Body of pancreas (tissue), 4 donors: ENCODE measurements at regions not wholly inside any gene's neighbourhood (a gene's known extent, or its start where the extent isn't known, plus 50 kb on each side); places are given as distances from the start of the nearest gene placed in this dataset.

Source experiments
- POLR2A ChIP-seq, 3 donors: fragments of 450-650 bp; IDR thresholded peaks; one replicate each; pipeline ENCODE4 v1.6.1; 2016; ENCODE audit warnings: antibody characterized with exemption in 3 of 3, mild to moderate bottlenecking in 2 of 3
- TF ChIP-seq, protein P1 (sequence below), 7 experiments: fragments of 450-650 bp in 4 of 7; fragments of 200-600 bp in 3 of 7; sonication (generic) in 3 of 7; IDR thresholded peaks; one replicate each; pipeline ENCODE4 v1.5.1; 2016 to 2019; ENCODE audit warnings: antibody characterized with exemption in 7 of 7

GRCh38 chr15:31871166-31871886, 159.0 kb upstream of the CHRNA7 start:
- TF ChIP-seq, protein P1, sequence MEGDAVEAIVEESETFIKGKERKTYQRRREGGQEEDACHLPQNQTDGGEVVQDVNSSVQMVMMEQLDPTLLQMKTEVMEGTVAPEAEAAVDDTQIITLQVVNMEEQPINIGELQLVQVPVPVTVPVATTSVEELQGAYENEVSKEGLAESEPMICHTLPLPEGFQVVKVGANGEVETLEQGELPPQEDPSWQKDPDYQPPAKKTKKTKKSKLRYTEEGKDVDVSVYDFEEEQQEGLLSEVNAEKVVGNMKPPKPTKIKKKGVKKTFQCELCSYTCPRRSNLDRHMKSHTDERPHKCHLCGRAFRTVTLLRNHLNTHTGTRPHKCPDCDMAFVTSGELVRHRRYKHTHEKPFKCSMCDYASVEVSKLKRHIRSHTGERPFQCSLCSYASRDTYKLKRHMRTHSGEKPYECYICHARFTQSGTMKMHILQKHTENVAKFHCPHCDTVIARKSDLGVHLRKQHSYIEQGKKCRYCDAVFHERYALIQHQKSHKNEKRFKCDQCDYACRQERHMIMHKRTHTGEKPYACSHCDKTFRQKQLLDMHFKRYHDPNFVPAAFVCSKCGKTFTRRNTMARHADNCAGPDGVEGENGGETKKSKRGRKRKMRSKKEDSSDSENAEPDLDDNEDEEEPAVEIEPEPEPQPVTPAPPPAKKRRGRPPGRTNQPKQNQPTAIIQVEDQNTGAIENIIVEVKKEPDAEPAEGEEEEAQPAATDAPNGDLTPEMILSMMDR (IDR thresholded peaks at IDR 0.05), result no peak
- no peak for TF ChIP-seq POLR2A (IDR thresholded peaks at IDR 0.05)
